NCI-H2029 (cell line): ENCODE measurements at regions not wholly inside any gene's neighbourhood (a gene's known extent, or its start where the extent isn't known, plus 50 kb on each side); places are given as distances from the start of the nearest gene placed in this dataset.

Experiments used
- DNase-seq: peaks from one replicate; lab custom pipeline; 2025; lab: John Stamatoyannopoulos, UW

GRCh38 chr4:107317611-107318010, 281.5 kb upstream of the DKK2 start:
- DNase-seq, result no peak

GRCh38 chr4:107315584-107315983, 279.5 kb upstream of the DKK2 start:
- DNase-seq, result no peak

DNA sequence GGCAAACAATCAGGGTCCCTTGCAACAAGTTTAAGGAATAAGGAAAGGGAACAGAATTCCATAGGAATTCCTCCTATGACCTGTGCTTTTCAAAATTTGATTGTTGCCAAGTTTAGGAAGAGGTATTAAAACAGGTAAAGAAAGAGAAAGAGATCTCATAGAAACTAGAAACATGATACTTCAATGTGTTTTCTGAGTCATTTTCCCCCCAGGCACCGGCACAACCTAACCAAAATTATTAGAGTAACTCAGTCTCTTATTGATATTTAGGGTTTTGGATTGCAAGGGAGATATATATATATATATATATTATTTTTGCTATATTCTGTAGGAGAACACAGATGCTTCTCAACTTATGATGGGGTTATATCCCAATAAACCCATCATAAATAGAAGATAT, 278.0 kb upstream of the DKK2 start:
- no peak for DNase-seq

DNA sequence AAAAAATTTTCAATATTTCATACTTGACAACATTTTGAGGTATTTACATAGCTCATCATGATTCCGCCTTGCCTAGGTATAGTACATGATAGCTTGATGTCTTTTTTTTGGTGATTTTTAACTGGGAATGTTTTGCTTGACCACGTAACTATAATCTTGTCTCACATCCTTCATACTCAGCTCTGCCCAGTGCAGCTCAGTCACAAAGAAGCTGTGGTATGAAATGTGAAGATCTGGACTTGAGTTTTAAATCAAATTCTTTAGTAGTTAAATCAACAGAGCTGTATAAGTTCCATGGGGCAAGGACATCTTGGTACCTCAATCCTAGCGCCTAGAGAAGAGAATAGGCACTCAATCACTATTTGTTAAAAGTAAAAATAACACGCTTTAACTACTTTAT, 276.3 kb upstream of the DKK2 start:
- no peak for DNase-seq

DNA sequence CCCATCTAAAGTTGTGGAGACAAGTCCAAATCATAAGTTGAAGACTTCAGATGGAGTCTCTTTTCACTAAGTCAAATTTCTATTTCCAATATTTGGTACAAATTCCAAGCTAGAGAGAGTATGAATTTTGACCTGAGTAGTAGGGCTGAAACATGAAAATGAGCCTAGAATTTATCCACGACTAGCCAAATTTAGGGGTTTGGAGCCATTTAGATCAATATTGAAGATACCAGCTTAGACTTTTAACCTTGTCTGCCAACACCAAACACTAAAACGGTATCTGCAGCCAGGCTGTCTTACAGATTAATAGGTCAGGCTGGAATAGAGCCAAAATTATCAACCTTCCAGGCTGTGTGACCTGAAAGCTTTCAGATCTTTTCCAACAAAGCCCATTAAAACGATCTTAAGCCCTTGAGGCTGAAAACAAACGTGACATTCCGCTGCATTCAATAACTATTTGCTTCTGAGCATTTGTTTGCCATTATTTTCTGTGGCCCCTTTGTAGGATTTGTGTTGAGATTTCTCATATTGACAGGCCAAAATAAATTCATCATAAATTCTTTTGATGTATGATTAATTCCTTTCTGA, 268.7 kb upstream of the DKK2 start:
- DNase-seq, result no peak

DNA sequence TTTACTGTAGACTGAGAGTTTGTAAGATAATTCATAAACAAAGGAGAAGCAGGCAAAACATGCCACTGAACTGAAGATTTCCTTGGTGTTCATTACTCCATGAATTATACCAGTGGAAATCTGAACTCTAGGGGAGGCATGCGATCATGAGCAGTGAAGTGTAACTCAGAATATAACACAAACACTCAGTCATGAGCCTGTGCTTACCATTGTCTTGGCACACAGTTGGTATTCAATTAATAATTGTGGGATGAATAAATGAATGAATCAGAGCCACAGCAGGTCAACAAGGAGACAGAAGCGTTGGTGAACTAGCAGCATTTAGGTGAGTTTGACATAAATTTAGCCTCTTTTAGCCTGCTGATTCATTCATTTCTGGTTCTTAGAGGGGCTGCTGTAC, 263.5 kb upstream of the DKK2 start:
- DNase-seq, result no peak

DNA sequence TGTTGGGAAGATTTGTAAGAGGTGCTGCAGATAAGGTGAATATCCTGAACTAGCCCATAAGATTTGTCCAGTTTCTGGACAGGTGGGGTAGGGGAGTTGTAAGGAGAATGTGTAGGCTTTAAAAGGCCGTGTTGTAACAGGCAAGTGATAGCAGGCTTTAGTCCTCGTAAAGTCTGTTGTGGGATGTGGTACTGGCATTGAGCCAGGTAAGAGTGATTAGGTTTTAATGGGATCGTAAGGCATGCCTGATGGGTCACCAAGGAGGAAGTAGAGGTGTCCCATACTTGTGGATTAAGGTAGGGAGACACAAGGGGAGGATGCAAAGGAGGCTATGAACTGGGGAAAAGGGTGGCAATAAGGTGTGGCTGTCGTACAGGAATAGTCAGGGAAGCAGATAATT, 256.9 kb upstream of the DKK2 start:
- no peak for DNase-seq

GRCh38 chr4:107283587-107284559, 247.8 kb upstream of the DKK2 start:
- DNase-seq, result no peak

GRCh38 chr4:107279733-107280132, 243.6 kb upstream of the DKK2 start:
- DNase-seq, result no peak

DNA sequence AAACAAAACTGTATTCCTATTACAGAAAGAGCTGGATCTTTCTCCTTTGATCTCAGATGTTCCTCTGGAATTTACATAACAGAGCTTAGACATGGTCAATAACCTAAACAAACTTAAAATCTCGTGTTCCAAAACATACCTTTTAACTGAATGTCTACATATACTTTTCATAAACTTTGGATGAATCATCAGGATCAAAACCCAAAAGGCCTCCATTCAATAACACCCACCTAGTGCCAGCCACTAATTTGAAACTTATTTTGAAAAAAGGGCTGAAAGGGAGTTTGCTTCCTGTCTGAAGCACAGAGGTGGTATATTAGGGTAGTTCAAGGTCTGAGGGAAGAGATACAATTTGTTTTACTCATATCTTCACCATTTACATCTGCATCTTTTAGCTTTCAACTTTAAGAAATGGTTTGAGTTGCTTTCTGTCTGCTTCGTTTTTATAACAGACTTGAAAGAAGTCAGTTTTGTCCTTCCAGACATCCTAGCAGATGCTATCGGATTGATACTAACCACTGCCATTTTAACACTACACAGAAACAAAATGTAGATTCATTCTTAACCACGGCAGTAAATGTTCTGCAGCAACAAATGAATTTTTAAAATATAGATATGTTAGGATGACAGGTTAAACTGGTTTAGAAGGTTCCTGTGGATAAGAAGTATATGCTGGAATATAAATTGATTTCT, 242.8 kb upstream of the DKK2 start:
- no peak for DNase-seq

DNA sequence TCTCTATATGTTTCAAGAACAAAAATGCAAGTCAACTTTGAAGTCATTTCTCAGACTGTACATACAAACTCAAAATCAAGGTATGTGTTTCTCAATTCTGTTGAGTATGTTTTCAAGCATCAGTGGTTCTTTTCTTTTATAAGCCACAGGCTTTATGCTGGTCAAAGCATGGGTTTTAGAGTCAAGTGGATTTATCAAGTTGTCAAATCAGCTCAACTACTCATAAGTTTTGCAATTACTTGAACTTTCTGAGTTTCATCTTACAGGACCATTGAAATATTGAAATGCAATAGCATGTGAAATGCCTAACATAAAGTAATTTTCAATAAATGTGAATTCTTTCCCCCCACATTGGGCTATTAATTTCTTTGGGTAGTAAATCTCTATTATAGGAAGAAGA, 239.9 kb upstream of the DKK2 start:
- no peak for DNase-seq

- DNase-seq, result no peak
Measured at GRCh38 chr4:107275225-107275624, 239.1 kb upstream of the DKK2 start.

DNA sequence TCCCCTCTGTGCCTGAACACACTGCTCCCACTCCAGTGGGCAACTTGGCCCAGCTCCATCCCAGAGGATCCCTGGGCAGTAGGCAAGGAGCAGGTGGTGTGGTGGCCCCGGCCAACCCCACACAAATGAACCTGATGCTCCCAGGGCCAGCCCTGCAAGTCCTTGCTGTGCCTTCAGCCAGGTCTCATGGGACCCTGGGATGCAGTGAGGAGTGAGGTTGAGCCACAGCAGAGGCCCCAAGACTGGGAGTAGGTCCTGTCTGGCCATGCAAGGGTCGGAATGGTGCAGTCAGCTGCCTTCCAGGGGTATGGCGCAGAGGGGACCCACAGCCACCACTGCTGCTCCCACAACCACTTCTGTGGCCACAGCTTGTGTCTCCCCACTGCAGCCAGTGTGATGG, 234.5 kb upstream of the DKK2 start:
- no peak for DNase-seq

DNA sequence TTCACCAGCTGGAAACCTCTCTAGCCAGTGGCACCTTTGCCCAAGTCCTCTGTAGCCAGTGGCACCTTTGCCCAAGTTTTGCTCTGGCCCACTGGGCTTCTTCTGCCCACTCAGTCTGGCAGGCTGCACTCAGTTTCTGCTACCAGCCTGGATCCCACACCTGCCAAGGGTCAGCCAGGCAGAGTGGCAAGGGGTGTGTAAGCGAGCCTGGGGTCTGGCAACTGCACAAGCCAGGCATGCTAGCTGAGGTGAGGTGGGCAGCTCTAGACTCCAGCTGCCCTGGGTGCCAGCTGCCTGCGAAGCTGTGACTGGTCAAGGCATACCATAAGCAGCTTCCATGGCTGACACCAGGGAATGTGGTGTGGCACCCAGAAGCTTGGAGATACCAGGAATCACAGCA, 233.1 kb upstream of the DKK2 start:
- DNase-seq, result no peak

GRCh38 chr4:107265859-107266258, 229.7 kb upstream of the DKK2 start:
- no peak for DNase-seq

DNA sequence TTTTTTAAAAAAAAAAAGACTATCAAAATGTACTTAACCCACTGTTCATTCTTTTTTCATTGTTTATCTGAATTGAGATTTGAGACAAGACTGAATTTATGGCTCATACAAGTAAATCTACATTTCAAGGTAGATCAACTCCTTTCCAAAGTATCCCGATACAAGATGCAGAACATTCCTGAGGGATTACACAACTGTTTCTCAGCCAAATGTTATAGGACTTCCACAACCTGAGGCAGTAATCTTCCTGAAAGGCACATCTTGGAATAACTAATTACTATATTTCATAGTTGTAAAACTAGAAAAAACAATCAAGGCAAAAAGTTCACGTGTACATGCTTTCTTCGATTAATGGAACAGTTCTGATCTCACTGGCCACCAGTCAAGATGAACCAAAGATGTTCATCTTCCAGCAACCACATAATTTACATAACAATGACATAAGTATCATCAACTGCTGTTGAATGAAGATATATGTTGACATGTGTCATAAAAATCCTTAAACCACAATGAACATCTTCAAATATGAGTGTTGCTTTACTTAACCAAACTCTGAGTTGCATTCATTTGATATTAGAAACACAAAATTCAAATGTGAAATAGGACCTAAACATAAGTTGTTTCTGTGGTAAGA, 225.2 kb upstream of the DKK2 start:
- DNase-seq, result no peak

- DNase-seq, result no peak
Measured at GRCh38 chr4:107258359-107258758, 222.2 kb upstream of the DKK2 start.

DNA sequence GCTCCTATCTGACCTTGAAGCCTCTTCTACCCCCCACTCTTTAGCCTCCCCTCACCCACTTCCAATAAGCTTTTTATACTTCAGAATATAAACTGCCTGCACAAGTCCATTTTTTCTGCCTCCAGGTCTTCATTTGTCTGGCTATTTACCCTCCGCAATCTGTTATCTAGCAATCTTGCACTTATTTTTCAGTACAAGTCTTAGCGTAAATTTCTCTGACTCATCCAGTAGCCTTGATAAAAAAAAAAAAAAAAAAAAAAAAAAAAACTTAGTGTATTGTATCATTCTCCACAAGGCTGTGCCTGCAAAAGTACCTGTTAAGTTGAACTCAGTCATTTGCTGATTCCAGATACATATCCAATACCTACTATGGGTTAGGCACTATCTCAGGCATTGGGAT, 219.5 kb upstream of the DKK2 start:
- DNase-seq, result no peak

DNA sequence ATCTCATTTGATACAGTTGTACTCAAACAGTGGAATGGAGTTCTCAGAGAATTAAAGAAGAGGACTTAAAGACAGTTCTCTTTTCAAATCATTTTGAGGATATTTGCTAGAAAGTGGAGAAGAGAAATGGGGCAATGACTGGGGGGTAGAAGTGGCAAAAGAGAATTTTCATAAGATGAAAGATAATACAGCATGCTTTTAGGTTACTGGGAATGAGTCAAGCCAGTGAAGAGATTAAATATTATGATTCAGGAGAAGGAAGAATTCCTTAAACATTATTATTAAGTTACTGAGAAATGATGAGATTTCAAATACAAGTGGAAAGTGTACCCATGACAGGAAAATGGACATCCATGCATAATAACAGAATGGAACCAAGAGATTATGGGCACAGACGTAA, 219.0 kb upstream of the DKK2 start:
- no peak for DNase-seq

GRCh38 chr4:107253579-107254068, 217.5 kb upstream of the DKK2 start:
- no peak for DNase-seq

GRCh38 chr4:107253090-107253489, 217.0 kb upstream of the DKK2 start:
- DNase-seq, result no peak

DNA sequence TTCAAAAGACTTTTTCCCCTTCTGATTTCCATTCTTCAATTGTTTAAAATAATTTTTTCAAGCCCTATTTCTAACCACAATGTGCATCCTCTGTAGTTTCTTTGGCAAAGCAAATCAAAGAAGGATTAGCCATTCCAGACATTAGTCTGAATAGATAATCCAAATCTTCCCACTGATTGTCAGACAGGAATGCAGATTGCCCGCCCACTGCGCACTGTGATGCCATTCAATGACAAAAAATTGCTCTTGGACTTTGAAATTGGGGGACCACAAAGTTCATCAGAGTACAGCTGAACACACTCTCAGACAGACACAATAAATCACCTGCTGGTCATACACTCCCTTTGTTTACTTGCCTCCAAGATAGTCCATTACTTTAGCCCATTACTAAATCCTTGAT, 216.5 kb upstream of the DKK2 start:
- no peak for DNase-seq
